NOMO-1 (cell line): ENCODE measurements at regions not wholly inside any gene's neighbourhood (a gene's known extent, or its start where the extent isn't known, plus 50 kb on each side); places are given as distances from the start of the nearest gene placed in this dataset.

Experiments
- DNase-seq, 2 experiments: peaks; one replicate each; lab custom pipeline; 2025; ENCODE audit not compliant: unreplicated experiment in 2 of 2; lab: John Stamatoyannopoulos, UW

DNA sequence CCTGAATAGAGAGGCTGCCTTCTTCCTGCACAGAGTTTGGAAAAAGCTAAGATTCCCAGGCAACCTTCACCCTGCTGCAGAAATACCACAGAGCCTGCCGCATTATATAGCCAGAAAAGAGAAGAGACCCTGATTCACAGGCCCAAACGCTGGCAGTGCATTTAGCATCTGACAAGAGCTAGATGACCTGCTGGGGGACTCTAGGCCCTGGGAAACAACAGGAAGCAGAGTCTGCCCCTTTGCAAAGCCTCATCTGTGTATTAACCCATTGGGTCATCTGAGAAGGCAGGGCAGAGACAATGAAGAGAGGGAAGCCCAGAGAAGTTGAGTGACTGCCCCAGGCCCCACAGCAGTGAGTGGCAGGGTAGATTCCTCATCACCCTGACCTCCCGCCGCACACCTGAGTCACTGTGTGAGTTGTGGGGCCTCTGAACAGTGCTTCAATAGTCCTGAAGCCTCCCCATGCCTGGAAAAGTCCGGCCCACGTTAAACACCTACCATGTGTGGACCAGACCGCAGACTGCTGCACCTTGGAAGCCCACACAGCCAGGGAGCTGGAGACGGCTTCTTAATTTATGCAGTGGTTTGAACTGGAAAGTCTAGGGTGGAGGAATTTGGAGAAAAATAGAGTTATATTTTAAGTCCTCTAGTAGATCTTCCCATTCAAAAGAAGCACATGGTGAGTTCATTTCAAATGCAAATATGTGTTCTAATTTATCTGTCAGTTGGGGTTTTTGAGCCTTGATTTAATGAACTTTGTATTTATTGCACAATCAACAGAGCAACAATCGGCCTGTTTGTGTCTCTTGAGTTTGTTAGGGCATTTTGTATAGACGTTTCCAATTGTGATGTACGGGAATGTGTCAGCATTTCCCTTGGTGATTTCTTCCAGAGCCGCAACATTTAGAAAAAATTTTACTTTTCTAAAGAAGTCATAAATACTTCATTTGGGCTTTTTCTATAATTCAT, 80.4 kb upstream of the GPR26 start:
- DNase-seq = no peak

DNA sequence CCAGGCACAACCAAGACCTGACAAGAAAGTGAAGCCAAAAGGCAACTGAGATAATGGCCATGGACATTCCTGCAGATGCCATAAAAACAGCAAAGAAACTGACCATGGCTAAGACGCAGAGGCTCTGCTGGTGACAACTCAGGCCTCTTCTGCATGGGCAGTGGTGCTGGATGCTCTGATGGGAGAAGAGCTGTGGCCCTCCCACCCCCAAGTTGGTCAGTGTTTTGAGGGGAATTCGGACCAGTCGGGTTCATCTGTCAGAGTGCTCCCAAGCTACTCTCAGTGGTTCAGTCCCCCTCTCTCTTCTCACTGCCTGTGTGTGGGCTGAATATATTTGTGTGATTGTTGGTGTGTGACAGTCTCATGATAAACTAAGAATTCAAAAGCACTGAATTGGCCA, 79.0 kb upstream of the GPR26 start:
- no peak for DNase-seq

DNA sequence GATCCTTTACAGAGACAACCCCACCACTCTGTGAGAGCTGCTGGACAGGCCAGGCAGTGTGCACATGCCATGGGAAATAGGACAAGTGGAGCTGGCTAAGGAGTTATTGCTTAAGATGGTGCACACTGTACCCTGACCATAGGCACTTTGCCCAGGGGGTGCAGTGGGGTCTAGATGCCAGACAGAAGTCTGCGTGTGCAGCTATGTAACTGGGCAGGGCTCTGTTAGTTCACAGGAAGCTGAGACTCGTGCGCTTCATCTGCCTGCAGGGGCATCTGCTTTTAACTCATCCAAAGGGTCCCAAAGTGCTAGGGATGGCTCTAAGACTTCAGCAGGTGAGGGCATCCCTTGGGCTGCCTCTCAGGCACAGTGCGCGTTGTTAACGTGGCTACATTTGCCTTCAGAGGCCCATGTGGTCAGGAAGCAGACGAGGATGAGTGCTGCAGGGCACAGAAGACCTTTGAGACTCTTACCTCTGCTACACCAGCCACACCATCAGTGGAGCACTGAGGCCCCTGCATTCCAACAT, 77.7 kb upstream of the GPR26 start:
- DNase-seq = no peak

GRCh38 chr10:123595661-123596060, 70.5 kb upstream of the GPR26 start:
- DNase-seq = no peak

DNA sequence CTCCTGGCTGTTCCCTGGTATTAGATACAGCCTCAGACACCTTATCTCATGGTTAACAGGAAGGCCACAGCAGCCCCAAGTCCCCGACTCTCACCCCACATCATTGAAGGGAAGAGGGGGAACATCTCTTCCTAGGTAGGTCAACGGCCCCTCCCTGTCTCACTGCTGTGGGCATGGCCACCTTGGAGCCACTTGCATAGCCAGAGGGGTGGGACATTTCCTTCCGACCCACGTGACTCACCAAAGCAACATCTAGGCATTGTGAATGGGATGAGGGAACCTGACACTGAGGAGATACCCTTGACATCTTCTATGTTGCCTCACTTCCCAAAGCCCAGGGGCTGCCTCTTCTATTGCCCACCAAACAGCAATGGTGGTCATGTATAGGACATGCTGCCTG, 68.5 kb upstream of the GPR26 start:
- DNase-seq = no peak

DNA sequence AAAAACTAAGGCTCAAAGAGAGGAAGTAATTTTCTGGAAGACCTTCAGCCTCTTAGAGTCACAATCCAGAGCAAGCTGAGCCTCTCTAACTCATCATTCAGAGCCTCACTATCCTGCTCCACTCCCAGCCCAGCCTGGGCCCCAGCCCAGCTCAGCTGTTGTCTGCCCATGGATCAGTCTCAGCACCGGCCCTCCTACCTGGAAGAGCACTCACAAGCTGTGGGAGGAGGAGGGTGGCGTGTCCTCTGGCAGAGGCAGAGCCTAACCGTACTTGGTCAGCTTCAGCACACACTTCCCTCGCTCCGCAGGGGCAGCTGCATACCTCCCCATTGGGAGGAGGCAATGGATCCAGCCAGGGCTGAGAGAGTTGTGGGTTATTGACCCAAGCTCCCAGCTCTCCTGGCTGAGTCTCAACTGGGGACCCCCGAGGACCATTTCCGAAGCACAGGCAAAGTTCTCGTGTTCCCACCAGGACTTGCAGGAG, 66.7 kb upstream of the GPR26 start:
- DNase-seq = no peak

DNA sequence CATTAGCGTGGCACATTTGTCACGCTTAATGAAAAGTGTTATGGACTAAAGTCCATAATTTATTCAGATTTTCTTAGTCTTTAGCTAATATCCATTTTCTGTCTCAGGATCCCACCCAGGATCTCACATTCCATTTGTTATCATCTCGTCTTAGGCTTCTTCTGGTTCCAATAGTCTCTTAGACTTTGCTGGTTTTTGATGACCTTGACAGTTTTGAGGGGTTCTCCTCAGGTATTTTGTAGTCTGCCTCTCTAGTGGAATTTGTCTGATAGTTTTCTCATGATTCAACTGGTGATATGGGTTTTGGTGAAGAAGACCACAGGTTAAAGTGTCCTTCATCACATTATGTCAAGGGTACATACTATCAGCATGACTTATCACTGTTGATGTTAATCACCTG, 66.0 kb upstream of the GPR26 start:
- DNase-seq = no peak

DNA sequence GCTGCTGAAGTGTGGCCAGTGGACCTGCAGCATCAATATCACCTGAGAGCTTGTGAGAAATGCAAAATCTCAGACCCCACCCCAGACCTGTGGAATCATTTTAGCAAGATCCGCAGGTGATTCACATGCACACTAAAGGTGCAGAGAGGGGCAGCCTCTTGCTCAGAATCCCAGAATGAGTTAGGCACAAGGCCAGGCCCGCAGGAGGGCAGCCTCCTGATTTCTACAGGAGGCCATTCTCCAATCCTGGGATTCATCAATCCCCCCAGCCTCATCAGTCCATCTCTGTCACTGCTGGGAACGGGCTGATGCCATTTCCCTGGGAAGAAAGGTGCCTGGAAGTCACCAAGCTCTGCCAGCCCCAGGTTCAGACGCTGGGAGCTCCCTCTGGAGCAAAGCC, 63.0 kb upstream of the GPR26 start:
- no peak for DNase-seq

- DNase-seq = peak; percentile 37 to 53
These were observed 61.6 kb upstream of the GPR26 start for GRCh38 chr10:123604506-123604905.

- DNase-seq = no peak
These were observed 60.1 kb upstream of the GPR26 start for GRCh38 chr10:123606006-123606405.

DNA sequence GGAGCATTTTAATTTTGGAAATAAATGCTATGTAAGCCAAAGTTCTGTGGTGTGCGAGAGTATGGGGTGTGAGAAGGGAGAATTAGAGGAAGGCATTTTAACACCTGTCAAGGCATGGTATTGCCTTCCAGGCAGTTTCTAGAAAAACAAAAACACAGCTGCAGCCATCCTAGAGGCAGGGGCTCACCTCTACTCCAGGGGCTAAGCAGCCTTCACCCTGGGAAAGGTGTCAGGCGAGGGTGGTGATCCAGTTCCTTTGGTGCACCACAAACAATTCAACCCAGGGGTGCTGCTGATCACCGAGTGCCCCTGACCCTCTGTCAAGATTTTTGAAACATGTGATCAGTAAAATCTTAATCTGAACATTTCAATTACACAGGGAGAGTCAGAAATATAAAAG, 59.2 kb upstream of the GPR26 start:
- no peak for DNase-seq

- no peak for DNase-seq
These were observed 58.8 kb upstream of the GPR26 start for GRCh38 chr10:123607386-123607785.

DNA sequence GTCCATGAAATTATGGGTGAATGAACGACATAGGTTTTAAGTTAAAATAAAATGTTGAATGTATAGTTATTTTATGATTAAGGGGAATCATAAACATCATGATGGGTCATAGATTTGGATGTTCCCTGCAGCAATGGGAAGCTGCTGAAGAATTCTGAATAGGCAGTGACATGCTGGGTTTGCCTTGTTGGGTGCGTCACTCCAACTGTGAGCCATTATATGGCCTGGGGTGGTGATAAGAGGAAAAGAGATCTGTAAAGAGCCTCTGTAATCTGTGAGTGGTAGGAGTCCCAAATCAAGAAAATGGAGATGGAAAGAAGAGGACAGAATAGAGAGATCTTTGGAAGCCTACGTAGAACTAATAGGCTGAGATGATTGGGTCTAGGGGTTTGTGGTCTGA, 58.1 kb upstream of the GPR26 start:
- DNase-seq = no peak

DNA sequence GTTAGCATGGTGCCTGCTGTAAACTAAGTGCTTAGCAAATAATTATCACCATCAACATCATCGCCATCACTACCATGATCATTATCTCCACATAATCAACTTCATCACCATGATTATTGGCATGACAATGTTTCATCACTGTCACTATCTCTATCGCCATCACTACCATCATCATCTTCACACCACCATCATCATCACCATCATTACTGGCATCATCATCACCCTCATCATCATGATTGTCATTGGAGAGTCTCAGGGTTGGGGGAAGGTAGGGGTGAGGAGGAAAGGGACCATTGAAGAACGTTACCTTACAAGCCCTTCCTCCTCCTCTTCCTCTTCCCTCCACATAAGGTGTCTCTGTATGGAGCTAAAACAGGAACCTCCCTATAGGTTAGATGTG, 54.9 kb upstream of the GPR26 start:
- no peak for DNase-seq

DNA sequence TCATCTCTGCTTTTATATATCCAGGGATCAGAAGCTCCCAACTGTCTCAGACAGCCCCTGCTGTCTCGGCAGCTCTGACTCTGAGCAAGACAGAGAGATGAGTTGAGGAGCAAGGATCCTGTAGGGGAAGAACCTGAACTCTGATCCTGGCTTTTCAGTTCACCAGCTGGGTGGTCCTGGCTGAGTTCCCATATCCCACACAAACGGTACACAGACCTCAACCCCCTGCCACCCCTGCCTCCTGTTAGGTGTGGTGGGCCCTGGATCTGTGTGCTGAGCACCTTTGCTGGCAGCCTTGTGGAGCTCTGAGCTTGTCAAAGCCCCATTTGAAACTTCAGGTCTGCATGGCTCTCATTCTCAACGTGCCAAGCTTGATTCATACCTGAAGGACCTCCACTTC, 54.3 kb upstream of the GPR26 start:
- no peak for DNase-seq

DNA sequence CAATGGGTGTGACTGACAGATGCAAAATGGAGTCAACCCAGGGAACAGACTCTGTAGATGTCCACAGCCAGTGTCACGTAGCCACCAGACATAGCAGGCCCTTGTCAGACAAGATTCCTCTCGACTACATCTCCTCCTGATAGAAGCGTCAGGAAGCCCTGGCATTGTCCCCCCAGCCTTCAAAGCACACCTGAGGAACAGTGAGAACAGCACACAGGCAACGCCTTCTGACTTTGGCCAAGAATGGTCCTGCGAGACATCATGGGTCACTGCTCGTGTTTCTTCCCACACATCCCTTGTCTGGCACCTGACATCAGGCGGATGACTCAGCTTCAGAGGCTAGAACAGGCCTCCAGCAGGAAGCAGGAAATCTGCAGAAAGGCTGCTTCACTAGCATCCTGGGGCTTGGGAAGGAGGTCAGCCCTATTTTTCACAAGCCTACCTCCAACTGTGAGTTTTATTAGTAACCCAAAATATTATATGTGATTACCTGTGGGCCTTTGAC, 52.8 kb upstream of the GPR26 start:
- no peak for DNase-seq

DNA sequence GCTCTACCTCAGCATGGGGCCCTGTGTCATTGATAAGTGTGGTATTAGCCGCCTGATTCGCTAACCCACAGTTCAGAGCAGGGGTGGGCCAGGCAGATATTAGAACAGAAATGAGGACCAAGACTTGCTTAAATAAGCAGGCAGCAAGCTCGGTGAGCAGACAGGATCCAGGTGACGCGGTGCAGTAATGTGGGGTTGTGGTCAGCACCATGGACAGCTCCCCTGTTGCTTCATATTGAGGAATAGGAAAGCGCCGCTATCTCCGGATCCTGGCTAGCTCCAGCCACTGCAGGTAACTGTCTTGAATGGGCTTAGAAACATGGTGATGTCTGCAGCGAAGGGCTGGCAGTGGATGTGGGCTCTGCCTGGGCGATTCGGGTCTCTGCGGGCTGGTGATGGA, 51.3 kb upstream of the GPR26 start:
- DNase-seq = peak in 1 of 2 experiments; percentile 42
